ENCODE measurements at regions not wholly inside any gene's neighbourhood (a gene's known extent, or its start where the extent isn't known, plus 50 kb on each side); places are given as distances from the start of the nearest gene placed in this dataset.

GRCh38 chr12:16136219-16136988, 141.1 kb downstream of the SLC15A5 start:
- TF ChIP-seq CTCF (conservative IDR thresholded peaks at IDR 0.05; ENCODE audit: control insufficient read depth, insufficient read depth, low read depth, low read length), result no peak
- H3K4me3 ChIP-seq (ENCODE audit: control insufficient read depth, low read depth, low read length), result no peak overlapping the region
- no peak for DNase-seq (ENCODE audit: low read depth)

- TF ChIP-seq CTCF (conservative IDR thresholded peaks at IDR 0.05; ENCODE audit: control insufficient read depth, insufficient read depth, low read depth, low read length), result no peak
- DNase-seq (ENCODE audit: low read depth), result no peak
- H3K4me3 ChIP-seq (ENCODE audit: control insufficient read depth, low read depth, low read length), result no peak overlapping the region
Measured at GRCh38 chr12:16135323-16135722, 142.2 kb downstream of the SLC15A5 start.

GRCh38 chr12:16130343-16130742, 147.1 kb downstream of the SLC15A5 start:
- DNase-seq (ENCODE audit: low read depth), result no peak
- no peak for TF ChIP-seq CTCF (conservative IDR thresholded peaks at IDR 0.05; ENCODE audit: control insufficient read depth, insufficient read depth, low read depth, low read length)
- H3K4me3 ChIP-seq (ENCODE audit: control insufficient read depth, low read depth, low read length), result no peak overlapping the region

- H3K4me3 ChIP-seq (ENCODE audit: control insufficient read depth, low read depth, low read length), result no peak overlapping the region
- no peak for TF ChIP-seq CTCF (conservative IDR thresholded peaks at IDR 0.05; ENCODE audit: control insufficient read depth, insufficient read depth, low read depth, low read length)
- no peak for DNase-seq (ENCODE audit: low read depth)
Measured at GRCh38 chr12:16121953-16122352, 155.5 kb downstream of the SLC15A5 start.

GRCh38 chr12:16119618-16120415, 157.7 kb downstream of the SLC15A5 start:
- no peak overlapping the region for H3K4me3 ChIP-seq (ENCODE audit: control insufficient read depth, low read depth, low read length)
- DNase-seq (ENCODE audit: low read depth), result no peak
- no peak for TF ChIP-seq CTCF (conservative IDR thresholded peaks at IDR 0.05; ENCODE audit: control insufficient read depth, insufficient read depth, low read depth, low read length)

GRCh38 chr12:16118586-16118985, 158.9 kb downstream of the SLC15A5 start:
- TF ChIP-seq CTCF (conservative IDR thresholded peaks at IDR 0.05; ENCODE audit: control insufficient read depth, insufficient read depth, low read depth, low read length), result no peak
- DNase-seq (ENCODE audit: low read depth), result no peak

More at GRCh38 chr12:16118586-16118985, 158.9 kb downstream of the SLC15A5 start:
- no peak overlapping the region for H3K4me3 ChIP-seq (ENCODE audit: control insufficient read depth, low read depth, low read length)

Data from fibroblast of mammary gland (primary cell).